A549 (cell line): ENCODE measurements at regions not wholly inside any gene's neighbourhood (a gene's known extent, or its start where the extent isn't known, plus 50 kb on each side); places are given as distances from the start of the nearest gene placed in this dataset.

ENCODE experiments used
- ATAC-seq, 2 experiments: fragments of 200-7000 bp in 1 of 2; fragments of >200 bp in 1 of 2; cut with Nextera tagmentation in 1 of 2; cut with Tn5 transposase in 1 of 2; 3 replicates each; pipeline versions ENCODE4 v1.8.0 to v1.9.1; 2018 to 2020; ENCODE audit warnings: mild to moderate bottlenecking in 1 of 2, moderate library complexity in 1 of 2
- CTCF ChIA-PET: fragments of 300-600 bp; sonication (Branson Sonifier 250); formaldehyde crosslinking; extraction: SDS; loops from one replicate; lab custom pipeline; 2021; ENCODE audit warnings: antibody characterized with exemption, inconsistent platforms; lab: Yijun Ruan, JAX
- POLR2A ChIA-PET: fragments of 350-600 bp; formaldehyde crosslinking; extraction: SDS; loops from one replicate; lab custom pipeline; 2021; ENCODE audit warnings: antibody characterized with exemption, inconsistent platforms; lab: Yijun Ruan, JAX
- DNase-seq, 2 experiments: peaks; one replicate each; pipeline versions ENCODE4 v3.0.0 to v3.0.0-alpha.2; 2011 to 2016; ENCODE audit warnings: low read depth in 1 of 2, low spot score in 1 of 2
- FAIRE-seq: peaks from 2 replicates; lab custom pipeline; 2011; peaks lifted over from hg19 to GRCh38; lab: Jason Lieb, UNC
- H3K27ac ChIP-seq, 2 experiments: fragments of >200 bp; sonication (Bioruptor Twin); formaldehyde crosslinking; 3 replicates each; pipeline ENCODE4 v1.5.1; 2016 to 2017
- H3K4me1 ChIP-seq: fragments of >200 bp; sonication (Bioruptor Twin); formaldehyde crosslinking; 3 replicates; pipeline ENCODE4 v1.6.1; 2016
- H3K4me2 ChIP-seq: fragments of >200 bp; sonication (Bioruptor Twin); formaldehyde crosslinking; 3 replicates; pipeline ENCODE4 v1.6.1; 2016
- H3K4me3 ChIP-seq: fragments of >200 bp; sonication (Bioruptor Twin); formaldehyde crosslinking; 3 replicates; pipeline ENCODE4 v1.5.1; 2016
- H3K9me3 ChIP-seq: fragments of >200 bp; sonication (Bioruptor Twin); formaldehyde crosslinking; 3 replicates; pipeline ENCODE4 v1.6.1; 2016
- ATOH8 ChIP-seq: fragments of 250-450 bp; sonication (Bioruptor Pico); IDR thresholded peaks from 2 replicates; pipeline ENCODE4 v1.5.0; 2020; ENCODE audit warnings: low read depth, mild to moderate bottlenecking, moderate library complexity
- BCL3 ChIP-seq: fragments of >200 bp; sonication (Bioruptor Twin); formaldehyde crosslinking; IDR thresholded peaks from 3 replicates; pipeline ENCODE4 v1.6.1; 2016
- CBX8 ChIP-seq: fragments of 200-600 bp; sonication (generic); IDR thresholded peaks from 2 replicates; pipeline ENCODE4 v1.6.1; 2016
- CTCF ChIP-seq: fragments of >200 bp; sonication (Bioruptor Twin); formaldehyde crosslinking; IDR thresholded peaks from 3 replicates; pipeline ENCODE4 v1.5.1; 2016
- ESRRA ChIP-seq: fragments of 150-350 bp; IDR thresholded peaks from 2 replicates; pipeline ENCODE4 v1.6.1; 2014; ENCODE audit warnings: mild to moderate bottlenecking, low read length, borderline replicate concordance
- HDAC2 ChIP-seq: fragments of 200-600 bp; sonication (generic); IDR thresholded peaks from 2 replicates; pipeline ENCODE4 v1.6.1; 2016
- HEYL ChIP-seq: fragments of 250-450 bp; sonication (Bioruptor Pico); IDR thresholded peaks from 2 replicates; pipeline ENCODE4 v1.8.0; 2021; ENCODE audit warnings: mild to moderate bottlenecking, moderate library complexity
- HMGXB4 ChIP-seq: fragments of 250-450 bp; sonication (Bioruptor Pico); IDR thresholded peaks from 2 replicates; pipeline ENCODE4 v1.5.0; 2021; ENCODE audit warnings: mild to moderate bottlenecking, moderate library complexity, borderline replicate concordance
- HOXB13 ChIP-seq: fragments of 250-450 bp; sonication (Bioruptor Pico); IDR thresholded peaks from 2 replicates; pipeline ENCODE4 v1.5.0; 2020; ENCODE audit warnings: low read depth, mild to moderate bottlenecking, moderate library complexity
- MAX ChIP-seq: IDR thresholded peaks from 2 replicates; pipeline ENCODE4 v1.6.1; 2012
- MAZ ChIP-seq: fragments of 150-350 bp; IDR thresholded peaks from 2 replicates; pipeline ENCODE4 v1.6.1; 2014; ENCODE audit warnings: antibody characterized with exemption, low read depth, low read length, borderline replicate concordance
- NFE2L2 ChIP-seq: fragments of 150-350 bp; conservative IDR thresholded peaks from 2 replicates; pipeline ENCODE4 v1.6.1; 2014; ENCODE audit warnings: low read length
- PHF8 ChIP-seq: fragments of 200-600 bp; sonication (generic); IDR thresholded peaks from 2 replicates; pipeline ENCODE4 v1.6.1; 2016; ENCODE audit warnings: low read depth, mild to moderate bottlenecking, antibody characterized with exemption, moderate library complexity, borderline replicate concordance
- REST ChIP-seq: fragments of 200-600 bp; sonication (generic); IDR thresholded peaks from 2 replicates; pipeline ENCODE4 v1.6.1; 2016; ENCODE audit warnings: antibody characterized with exemption, mild to moderate bottlenecking, moderate library complexity
- RFX5 ChIP-seq: fragments of 450-650 bp; IDR thresholded peaks from 2 replicates; pipeline ENCODE4 v1.7.1; 2014; ENCODE audit warnings: antibody characterized with exemption, mild to moderate bottlenecking, moderate library complexity
- RNF2 ChIP-seq: fragments of 200-600 bp; sonication (generic); IDR thresholded peaks from 2 replicates; pipeline ENCODE4 v1.6.1; 2016; ENCODE audit warnings: low read depth, mild to moderate bottlenecking, antibody characterized with exemption, moderate library complexity, borderline replicate concordance
- SMC3 ChIP-seq: fragments of >200 bp; sonication (Bioruptor Twin); formaldehyde crosslinking; IDR thresholded peaks from 3 replicates; pipeline ENCODE4 v1.6.1; 2018; ENCODE audit warnings: inconsistent platforms
- SREBF2 ChIP-seq: fragments of 450-650 bp; IDR thresholded peaks from 2 replicates; pipeline ENCODE4 v1.6.1; 2014; ENCODE audit warnings: mild to moderate bottlenecking, moderate library complexity
- TFCP2L1 ChIP-seq: fragments of 250-450 bp; sonication (Bioruptor Pico); IDR thresholded peaks from 2 replicates; pipeline ENCODE4 v1.5.0; 2021; ENCODE audit warnings: mild to moderate bottlenecking
- ZC3H11A ChIP-seq: fragments of 450-650 bp; IDR thresholded peaks from 2 replicates; pipeline ENCODE4 v1.6.1; 2014; ENCODE audit warnings: antibody characterized with exemption, mild to moderate bottlenecking
- ZFP36 ChIP-seq: fragments of 450-650 bp; IDR thresholded peaks from 2 replicates; pipeline ENCODE4 v1.6.1; 2014; ENCODE audit warnings: borderline replicate concordance; ENCODE audit not compliant: partially characterized antibody
- WGBS: methylation state at CpG from one replicate; pipeline ENCODE4 v1.1.6; 2017; ENCODE audit errors: missing lambda C conversion rate; 5-methylcytosine and 5-hydroxymethylcytosine counted together

GRCh38 chr22:19577422-19577966 lies 53.3 kb upstream of the CLDN5 start:
- Histone ChIP-seq H3K27ac (no peak overlapping the region), H3K9me3 (no peaks in the 10 kb centered on the region), H3K4me3 (no peak overlapping the region), H3K4me2 (no peak overlapping the region), H3K4me1 (no peaks in the 10 kb centered on the region)
- TF ChIP-seq ZC3H11A (no peak), HOXB13 (CRISPR knock-in tag) (no peak), MAZ (no peak), REST (no peak), HMGXB4 (CRISPR knock-in tag) (no peak)
- no peak for FAIRE-seq
- ChIA-PET POLR2A (no interaction called here), CTCF (interaction anchor here (0.6 kb wide), 1 partner anchor 526 kb away, joined by 3 read pairs; no protein-coding TSS in a partner anchor)
- DNase-seq, result no peak
- ATAC-seq, result no peak
- WGBS, result no CpG with 5 or more reads among the region's 10 CpGs

- ChIA-PET CTCF (interaction anchor here (0.6 to 2.0 kb wide), 4 partner anchors 13 to 527 kb away, joined by 3 to 8 read pairs (median 4); no protein-coding TSS in a partner anchor), POLR2A (no interaction called here)
- Histone ChIP-seq H3K4me2 (no peak overlapping the region), H3K27ac (no peak overlapping the region), H3K4me1 (no peaks in the 10 kb centered on the region), H3K9me3 (no peaks in the 10 kb centered on the region), H3K4me3 (no peak overlapping the region)
- FAIRE-seq (no peak), ATAC-seq (no peak), DNase-seq (no peak)
- TF ChIP-seq BCL3 (no peak), SMC3 (no peak), ESRRA (no peak), ZFP36 (no peak), TFCP2L1 (CRISPR knock-in tag) (no peak), MAX (no peak), SREBF2 (no peak), ATOH8 (CRISPR knock-in tag) (no peak), CTCF (no peak), CBX8 (no peak), RFX5 (no peak), PHF8 (no peak), RNF2 (no peak), HEYL (CRISPR knock-in tag) (no peak), NFE2L2 (no peak), HDAC2 (no peak)
- WGBS, result 78% methylated on average over 10 of the region's 11 CpGs
These were observed 54.2 kb upstream of the CLDN5 start for GRCh38 chr22:19578180-19579004.
